Right lung (tissue), 2 donors: ENCODE measurements at regions not wholly inside any gene's neighbourhood (a gene's known extent, or its start where the extent isn't known, plus 50 kb on each side); places are given as distances from the start of the nearest gene placed in this dataset.

Source experiments
- DNase-seq, 2 donors: peaks; one replicate each; pipeline ENCODE4 v3.0.0-alpha.2; 2013

GRCh38 chr15:35725353-35725752 lies 179.4 kb upstream of the DPH6 start:
- no peak for DNase-seq

DNA sequence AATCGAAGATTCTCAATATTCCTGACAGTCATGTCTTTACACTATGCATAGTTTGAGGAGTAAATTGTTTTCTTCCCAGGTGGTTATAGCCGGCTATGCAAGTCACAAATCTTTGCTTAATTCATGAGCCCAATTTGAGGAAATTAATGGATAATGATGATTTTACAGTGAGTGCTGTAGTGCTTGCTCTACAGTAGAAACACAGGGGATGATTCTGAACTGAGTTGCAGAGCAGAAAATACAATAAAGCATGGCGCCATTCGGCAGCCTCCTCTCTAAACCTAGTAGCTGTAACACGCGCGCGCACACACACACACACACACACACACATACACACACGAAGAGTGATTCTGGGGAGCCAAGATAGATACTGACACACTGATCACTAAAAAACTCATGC lies 181.7 kb upstream of the DPH6 start:
- no peak for DNase-seq

- DNase-seq = no peak
These were observed 182.4 kb upstream of the DPH6 start for GRCh38 chr15:35728219-35728940.

GRCh38 chr15:35736150-35736549 lies 190.2 kb upstream of the DPH6 start:
- DNase-seq = no peak

DNA sequence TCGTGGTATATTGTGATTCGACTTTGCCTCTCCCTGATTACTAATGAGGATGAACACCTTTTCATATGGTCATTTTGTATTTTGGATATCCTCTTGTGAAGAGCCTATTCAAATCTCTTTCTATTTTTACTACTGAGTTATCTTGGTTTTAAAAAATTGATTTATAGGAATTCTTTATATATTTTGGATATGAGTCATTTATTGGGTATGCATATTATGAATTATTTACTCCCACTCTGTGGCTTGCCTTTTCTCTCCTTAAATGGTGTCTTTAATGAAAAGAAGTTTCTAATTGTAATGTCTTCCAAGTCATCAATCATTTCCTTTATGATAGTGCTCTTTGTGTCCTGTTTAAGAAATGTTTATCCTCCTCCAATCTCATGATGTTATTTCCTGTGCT lies 191.5 kb upstream of the DPH6 start:
- DNase-seq = no peak

DNA sequence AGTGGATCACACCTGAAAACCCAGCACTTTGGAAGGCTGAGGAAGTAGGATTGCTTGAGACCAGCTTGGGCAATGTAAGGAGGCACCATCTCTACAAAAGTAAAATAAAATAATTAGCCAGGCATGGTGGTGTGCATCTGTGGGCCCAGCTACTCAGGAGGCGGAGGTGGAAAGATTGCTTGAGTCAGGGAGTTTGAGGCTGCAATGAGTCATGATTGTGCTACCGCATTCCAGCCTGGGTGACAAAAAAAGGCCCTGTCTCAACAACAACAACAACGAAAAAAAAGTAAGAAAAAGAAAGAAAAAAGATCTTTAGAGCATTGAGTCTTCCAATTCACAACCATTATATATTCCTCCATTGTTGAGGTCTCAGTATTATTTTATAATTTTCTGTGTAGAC lies 192.4 kb upstream of the DPH6 start:
- DNase-seq = no peak

DNA sequence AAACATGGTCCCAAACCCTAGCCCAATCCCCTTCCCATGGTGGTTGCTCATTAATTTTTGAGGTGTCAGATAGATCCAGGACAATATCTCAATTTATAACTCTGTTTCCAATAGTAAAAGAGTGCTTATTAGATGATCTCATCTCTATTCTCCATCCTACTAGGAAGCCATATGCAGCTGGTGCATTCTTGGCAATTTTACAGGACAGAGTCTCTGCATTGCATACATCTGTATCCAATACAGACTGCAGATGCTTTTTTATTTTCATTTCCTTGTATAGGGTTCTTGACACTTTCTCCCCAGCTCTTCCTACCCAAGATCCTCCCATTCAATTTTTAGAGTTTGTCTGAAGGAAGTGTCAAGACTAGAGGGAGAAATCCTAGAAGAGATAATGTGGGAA lies 194.8 kb upstream of the DPH6 start:
- DNase-seq = no peak

GRCh38 chr15:35741395-35741794 lies 195.4 kb upstream of the DPH6 start:
- no peak for DNase-seq

DNA sequence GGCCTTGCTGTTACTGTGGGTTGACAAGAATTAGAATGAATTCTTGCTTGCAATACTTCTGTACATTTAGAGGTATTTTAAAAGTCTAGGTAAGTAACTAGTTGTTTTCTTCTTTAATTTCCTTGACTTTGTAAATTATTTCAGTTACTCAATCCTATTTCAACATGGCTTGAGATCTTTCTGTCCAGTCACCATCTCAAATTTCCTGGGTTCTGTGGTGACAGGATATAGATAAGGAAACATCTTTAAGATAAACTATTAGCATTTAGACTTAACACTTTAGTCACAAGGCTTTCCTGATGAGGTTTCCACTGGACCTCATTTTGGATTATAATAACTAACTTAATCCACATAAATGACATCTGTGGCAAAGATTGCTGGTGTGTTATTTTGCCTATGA lies 195.9 kb upstream of the DPH6 start:
- DNase-seq = no peak

DNA sequence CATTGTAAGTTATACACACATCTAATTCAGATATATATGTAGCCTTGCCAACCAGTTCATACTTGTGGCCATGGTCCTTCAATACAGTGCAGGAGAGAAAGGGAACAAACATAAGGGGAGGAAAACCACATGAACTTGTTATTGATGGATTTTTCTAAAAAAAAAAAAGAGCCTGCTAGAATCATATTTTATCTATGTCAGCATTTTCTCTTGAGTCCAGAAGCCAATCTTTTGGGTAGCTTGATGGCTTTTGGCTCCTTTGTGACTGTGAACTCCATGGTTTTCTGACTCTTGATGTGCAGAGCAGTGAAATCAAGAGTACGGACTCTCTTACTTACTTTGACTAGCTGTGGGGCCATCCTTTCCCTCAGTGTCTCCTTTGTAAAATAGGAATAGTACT lies 197.4 kb upstream of the DPH6 start:
- no peak for DNase-seq

DNA sequence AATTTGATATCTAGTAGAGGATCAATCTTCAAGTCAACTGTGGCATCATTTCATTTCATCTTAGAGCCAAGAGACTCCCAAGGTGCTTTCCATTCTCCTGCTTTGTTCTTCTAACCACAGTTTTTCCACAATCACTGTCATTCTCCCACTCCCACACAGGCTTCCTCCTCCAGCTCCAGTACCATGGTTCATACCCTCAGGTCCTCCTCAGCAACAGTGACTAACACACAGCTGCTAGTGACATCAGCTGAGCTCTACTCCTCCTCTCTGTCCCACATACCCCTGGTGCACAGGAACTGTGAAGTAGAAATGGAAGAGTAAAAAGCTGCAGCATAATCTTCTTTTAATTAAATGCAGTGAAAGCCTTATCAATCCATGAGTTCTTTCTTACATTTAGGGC lies 200.2 kb upstream of the DPH6 start:
- no peak for DNase-seq

DNA sequence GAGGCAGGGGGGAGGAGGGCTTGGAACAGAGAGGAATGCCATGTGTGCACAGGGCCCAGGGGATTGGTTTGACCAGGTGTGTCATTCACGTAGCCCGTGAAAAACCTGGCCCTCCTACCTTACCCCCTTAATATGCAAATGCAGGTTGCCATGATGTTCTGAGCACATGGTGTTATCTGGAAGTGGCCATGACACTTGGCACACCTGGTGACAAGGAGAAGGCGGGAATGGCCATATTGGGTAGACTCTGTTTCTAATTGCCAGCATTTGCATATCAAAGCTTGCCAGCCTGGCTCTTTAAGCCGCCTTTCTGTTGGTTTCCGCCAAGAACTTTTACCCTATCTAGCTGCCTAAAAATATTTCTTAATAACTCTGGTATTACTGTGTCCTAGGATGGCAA lies 202.1 kb upstream of the DPH6 start:
- no peak for DNase-seq

DNA sequence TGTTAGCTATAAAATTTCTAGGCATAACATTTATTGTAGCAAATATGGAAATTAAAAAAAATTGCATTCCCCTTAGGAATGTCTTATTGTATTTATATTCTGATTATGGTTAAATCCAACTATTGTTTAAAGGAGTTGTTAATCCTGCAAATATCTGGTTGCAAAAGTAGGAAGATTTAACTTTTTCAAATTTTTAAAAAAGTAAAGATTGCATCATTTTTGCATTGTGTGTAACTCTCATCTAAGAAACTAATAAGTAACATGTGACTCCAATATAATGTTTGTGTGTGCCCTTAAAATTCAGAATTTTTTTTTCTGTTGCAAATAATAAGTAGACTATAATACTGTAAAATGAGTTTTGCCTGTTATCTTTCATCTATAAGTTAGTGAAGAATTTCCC lies 204.1 kb upstream of the DPH6 start:
- no peak for DNase-seq

DNA sequence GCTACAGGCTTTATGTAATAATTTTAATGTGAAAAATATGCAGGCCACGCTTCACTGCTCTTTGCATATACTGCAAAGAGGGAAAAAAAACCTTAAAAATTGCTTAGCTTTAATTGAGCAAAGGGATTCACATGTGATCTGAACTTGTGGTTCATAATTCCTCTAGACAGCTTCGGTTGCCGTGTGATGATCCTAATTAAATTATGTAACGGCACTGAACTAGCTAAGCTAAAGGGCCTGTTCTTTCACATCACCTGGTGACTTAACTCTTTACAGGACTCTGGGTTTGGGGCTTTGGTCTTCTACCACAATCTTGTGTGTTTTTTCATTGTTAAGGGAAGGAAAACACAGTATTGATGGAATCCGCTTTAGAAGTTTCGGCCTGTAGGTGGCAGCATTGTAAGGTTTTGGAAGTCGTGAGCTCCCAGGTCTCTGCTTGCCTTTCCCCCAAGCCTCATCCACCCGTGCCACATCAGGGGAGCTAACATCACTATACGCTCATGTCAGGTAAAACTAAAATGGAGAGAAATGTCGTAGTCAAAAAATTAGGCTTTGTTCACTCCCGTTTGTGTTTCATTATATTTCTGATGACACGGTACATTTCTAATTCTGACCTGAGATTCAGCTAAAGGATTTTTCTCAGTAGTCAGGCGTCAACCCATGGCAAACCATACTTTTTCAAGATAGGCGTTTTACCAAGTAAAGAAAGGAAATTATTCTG lies 205.6 kb upstream of the DPH6 start:
- peak; percentile 57 to 72 for DNase-seq

DNA sequence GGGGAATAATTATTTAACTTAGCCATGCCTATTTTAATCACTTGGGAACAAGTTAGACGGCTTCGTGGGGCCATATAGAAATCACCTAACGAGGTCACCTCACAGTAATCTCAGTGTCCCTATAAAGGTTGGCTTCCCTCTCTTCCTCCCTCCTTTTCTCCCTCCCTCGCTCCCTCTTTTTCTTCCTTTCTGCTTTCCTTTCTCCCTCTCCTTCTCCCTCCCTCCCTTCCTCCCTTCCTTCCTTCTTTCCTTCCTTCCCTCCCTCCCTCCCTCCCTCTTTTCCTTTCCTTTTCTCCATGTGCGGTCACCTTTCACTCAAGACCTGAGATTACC lies 206.1 kb upstream of the DPH6 start:
- DNase-seq = no peak

DNA sequence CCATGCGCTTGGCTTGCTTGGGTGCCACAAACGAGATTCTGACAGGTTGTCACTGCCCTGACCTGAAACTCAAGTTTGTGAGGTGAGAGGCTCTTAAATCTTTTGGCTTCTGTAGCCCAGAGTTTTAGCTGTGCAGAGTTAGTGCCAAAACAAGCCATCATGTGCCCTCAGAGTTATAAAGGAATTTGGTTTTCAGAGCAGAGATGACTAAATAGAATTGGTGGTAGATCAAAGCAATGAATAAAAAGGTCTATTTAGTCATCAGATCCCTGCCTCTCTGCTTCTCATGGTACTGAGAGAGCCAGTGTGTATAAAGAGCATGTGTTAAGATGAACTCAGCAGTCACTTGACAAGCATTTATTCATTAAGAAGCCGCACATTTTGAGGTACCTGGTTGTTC lies 207.5 kb upstream of the DPH6 start:
- no peak for DNase-seq

DNA sequence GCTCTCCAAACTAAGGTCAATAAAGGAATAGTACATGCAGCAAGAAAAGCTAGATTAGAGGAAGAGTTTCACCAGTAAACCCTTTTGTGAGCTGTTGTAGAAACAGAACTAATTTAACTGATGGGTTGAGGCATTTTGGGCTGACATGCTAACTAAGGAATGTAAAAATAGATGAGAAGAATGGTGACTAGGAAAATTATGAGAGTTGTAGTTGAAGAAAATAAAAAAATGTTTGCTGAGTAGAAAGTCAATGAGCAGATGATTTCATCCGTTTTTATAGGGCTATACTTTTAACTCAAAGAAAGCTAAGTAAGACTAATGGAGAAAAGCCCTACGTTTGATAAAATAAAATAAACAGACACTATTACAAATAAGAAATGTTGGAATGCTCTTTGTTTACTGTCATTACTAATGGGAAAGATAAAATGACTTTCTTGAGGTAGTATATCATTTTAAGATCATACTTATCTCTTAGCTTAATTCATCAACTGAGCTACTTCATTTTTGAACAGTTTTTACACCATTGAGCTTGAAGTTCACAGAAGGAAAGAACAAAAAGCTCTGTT lies 209.4 kb upstream of the DPH6 start:
- DNase-seq = no peak

GRCh38 chr15:35756623-35757022 lies 210.7 kb upstream of the DPH6 start:
- no peak for DNase-seq

- no peak for DNase-seq
These were observed 211.4 kb upstream of the DPH6 start for GRCh38 chr15:35757361-35757760.

GRCh38 chr15:35757765-35758164 lies 211.8 kb upstream of the DPH6 start:
- no peak for DNase-seq

DNA sequence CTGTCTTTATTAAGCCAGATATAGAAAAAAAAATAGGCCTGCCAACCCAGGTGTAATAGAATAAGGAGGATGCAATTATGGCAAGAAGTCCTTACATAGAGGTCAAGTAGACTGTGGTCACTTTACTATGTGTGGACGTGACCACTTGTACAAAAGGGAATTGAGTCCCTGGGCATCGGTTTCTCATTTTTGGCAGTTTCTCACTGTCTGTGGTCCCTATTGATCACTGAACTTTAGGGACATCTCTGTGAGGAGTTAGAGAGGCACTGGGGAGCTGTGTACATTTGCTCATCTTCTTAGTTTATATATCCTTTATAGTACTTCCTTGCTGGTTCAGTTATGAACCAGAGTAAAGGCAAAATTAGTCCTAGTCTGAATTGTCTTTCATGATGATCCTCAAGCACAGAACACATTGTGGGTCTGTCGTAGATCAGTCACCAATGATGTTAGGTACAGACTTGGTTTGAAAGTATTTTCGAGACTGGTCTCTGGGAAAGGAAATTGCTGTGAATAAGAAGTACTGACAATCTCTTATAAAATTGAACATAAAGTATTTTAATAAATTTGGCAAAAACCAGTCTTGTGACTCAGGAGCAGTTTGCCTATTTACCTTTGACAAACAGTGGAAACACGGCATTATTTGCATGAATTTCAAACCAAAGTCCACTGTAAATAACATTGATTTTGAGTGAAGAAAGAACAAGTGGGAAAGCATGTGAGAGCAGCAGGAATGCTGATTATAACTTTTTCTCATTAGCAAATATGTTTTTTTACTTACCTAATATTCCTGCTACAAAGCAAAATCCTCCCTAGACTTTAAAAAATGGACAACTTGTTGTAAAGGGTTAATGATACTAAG lies 218.9 kb upstream of the DPH6 start:
- DNase-seq = no peak

- DNase-seq = no peak
These were observed 223.0 kb upstream of the DPH6 start for GRCh38 chr15:35768949-35769348.

- no peak for DNase-seq
These were observed 223.7 kb upstream of the DPH6 start for GRCh38 chr15:35769656-35770055.
